Right lobe of liver (tissue), 6 donors: ENCODE measurements at regions not wholly inside any gene's neighbourhood (a gene's known extent, or its start where the extent isn't known, plus 50 kb on each side); places are given as distances from the start of the nearest gene placed in this dataset.

Experiments
- ATAC-seq, 4 donors: fragments of 200-7000 bp; cut with Tn5 transposase; one replicate each; pipeline ENCODE4 v1.9.1; 2020; ENCODE audit warnings: mild to moderate bottlenecking in 4 of 4, moderate library complexity in 4 of 4
- DNase-seq, 3 donors: peaks; one replicate each; pipeline ENCODE4 v3.0.0-alpha.2; 2020
- H3K27ac ChIP-seq, 3 donors: fragments of 200-600 bp; one replicate each; pipeline ENCODE4 v1.8.0; 2022
- H3K27me3 ChIP-seq, 2 donors: fragments of 200-600 bp; one replicate each; pipeline ENCODE4 v1.8.0; 2022
- H3K36me3 ChIP-seq, 4 donors: fragments of 200-600 bp; sonication (generic) in 1 of 4; one replicate each; pipeline versions ENCODE4 v1.5.1 to v1.8.0; 2017 to 2022; ENCODE audit warnings: control low read depth in 1 of 4
- H3K4me1 ChIP-seq, 4 donors: fragments of 200-600 bp; sonication (generic) in 1 of 4; one replicate each; pipeline versions ENCODE4 v1.5.1 to v1.8.0; 2017 to 2022; ENCODE audit warnings: control low read depth in 1 of 4
- H3K4me3 ChIP-seq, 3 donors: fragments of 200-600 bp; one replicate each; pipeline ENCODE4 v1.8.0; 2022
- H3K9me3 ChIP-seq, 4 donors: fragments of 200-600 bp; sonication (generic) in 1 of 4; one replicate each; pipeline versions ENCODE4 v1.5.1 to v1.8.0; 2017 to 2022; ENCODE audit warnings: control low read depth in 1 of 4
- POLR2A ChIP-seq: fragments of 450-650 bp; IDR thresholded peaks from one replicate; pipeline ENCODE4 v1.6.1; 2017; ENCODE audit warnings: antibody characterized with exemption, mild to moderate bottlenecking
- WGBS: methylation state at CpG from one replicate; pipeline ENCODE4 v1.1.6; 2018; ENCODE audit warnings: low coverage, low lambda C conversion rate; ENCODE audit not compliant: insufficient coverage; ENCODE audit errors: missing lambda C conversion rate; 5-methylcytosine and 5-hydroxymethylcytosine counted together
- intact Hi-C, 2 donors: fragments of 100-400 bp; cut with DNase I; formaldehyde crosslinking; loops; one replicate each; pipeline versions ENCODE4 v1.11.2 to v1.14.1; 2022
- TF ChIP-seq, protein P1 (sequence below), 4 donors: fragments of 200-600 bp in 3 of 4; fragments of 450-650 bp in 1 of 4; IDR thresholded peaks; one replicate each; pipeline versions ENCODE4 v1.5.1 to v1.8.0; 2016 to 2022; ENCODE audit warnings: antibody characterized with exemption in 4 of 4, mild to moderate bottlenecking in 2 of 4
- donor health status: DM: no; HTN: yes; CAD: no.
- donor health status: DM: no; HTN: no; CAD: no.
- donor health status: DM: no; HTN: no; CAD: no.
- donor health status: DM: no; HTN: yes; CAD: no.
- donor health status: DM: no; HTN: yes; CAD: no.

GRCh38 chr2:103144837-103145236, 383.0 kb downstream of the TMEM182 start:
- intact Hi-C loops: no loop called here
- DNase-seq (no peak), ATAC-seq (no peak)
- no peak overlapping the region for H3K27ac ChIP-seq
- H3K27me3 ChIP-seq: no peaks in the 10 kb centered on the region
- H3K4me1 ChIP-seq: no peaks in the 10 kb centered on the region
- no peak overlapping the region for H3K4me3 ChIP-seq
- TF ChIP-seq, protein P1, sequence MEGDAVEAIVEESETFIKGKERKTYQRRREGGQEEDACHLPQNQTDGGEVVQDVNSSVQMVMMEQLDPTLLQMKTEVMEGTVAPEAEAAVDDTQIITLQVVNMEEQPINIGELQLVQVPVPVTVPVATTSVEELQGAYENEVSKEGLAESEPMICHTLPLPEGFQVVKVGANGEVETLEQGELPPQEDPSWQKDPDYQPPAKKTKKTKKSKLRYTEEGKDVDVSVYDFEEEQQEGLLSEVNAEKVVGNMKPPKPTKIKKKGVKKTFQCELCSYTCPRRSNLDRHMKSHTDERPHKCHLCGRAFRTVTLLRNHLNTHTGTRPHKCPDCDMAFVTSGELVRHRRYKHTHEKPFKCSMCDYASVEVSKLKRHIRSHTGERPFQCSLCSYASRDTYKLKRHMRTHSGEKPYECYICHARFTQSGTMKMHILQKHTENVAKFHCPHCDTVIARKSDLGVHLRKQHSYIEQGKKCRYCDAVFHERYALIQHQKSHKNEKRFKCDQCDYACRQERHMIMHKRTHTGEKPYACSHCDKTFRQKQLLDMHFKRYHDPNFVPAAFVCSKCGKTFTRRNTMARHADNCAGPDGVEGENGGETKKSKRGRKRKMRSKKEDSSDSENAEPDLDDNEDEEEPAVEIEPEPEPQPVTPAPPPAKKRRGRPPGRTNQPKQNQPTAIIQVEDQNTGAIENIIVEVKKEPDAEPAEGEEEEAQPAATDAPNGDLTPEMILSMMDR (IDR thresholded peaks at IDR 0.05): no peak
- no peak for TF ChIP-seq POLR2A
- H3K36me3 ChIP-seq: no peaks in the 10 kb centered on the region
- H3K9me3 ChIP-seq: no peaks in the 10 kb centered on the region
- WGBS: 0% methylated on average over 1 of the region's 1 CpG

GRCh38 chr2:103145739-103146138, 383.9 kb downstream of the TMEM182 start:
- 64% methylated on average over 1 of the region's 1 CpG for WGBS
- no peaks in the 10 kb centered on the region for H3K36me3 ChIP-seq
- no peak overlapping the region for H3K4me3 ChIP-seq
- H3K4me1 ChIP-seq: no peaks in the 10 kb centered on the region
- TF ChIP-seq, protein P1 (IDR thresholded peaks at IDR 0.05): no peak
- no peak for TF ChIP-seq POLR2A
- DNase-seq (no peak), ATAC-seq (no peak)
- intact Hi-C loops: no loop called here
- H3K27ac ChIP-seq: no peak overlapping the region
- H3K9me3 ChIP-seq: no peaks in the 10 kb centered on the region
- H3K27me3 ChIP-seq: no peaks in the 10 kb centered on the region

DNA sequence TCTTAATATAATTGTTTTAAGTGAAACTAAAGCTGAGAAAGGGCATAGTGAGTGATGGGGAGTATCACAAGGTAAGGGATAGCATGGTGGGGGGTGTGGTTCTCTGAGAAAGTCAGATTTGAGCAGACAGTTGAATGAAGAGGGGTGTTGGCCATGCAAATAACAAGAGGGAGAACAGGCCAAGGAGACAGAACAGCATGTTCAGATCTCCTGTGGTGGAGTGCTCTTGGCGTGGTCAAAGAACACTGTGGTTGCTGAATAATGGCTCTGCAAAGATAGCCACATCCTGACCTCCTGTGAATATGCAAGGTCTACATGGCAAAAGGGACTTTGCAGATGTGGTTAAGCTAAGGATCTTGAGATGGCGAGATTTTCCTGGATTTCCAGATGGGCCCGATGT, 389.2 kb downstream of the TMEM182 start:
- no peak overlapping the region for H3K4me3 ChIP-seq
- WGBS: 64% methylated on average over 3 of the region's 3 CpGs

DNA sequence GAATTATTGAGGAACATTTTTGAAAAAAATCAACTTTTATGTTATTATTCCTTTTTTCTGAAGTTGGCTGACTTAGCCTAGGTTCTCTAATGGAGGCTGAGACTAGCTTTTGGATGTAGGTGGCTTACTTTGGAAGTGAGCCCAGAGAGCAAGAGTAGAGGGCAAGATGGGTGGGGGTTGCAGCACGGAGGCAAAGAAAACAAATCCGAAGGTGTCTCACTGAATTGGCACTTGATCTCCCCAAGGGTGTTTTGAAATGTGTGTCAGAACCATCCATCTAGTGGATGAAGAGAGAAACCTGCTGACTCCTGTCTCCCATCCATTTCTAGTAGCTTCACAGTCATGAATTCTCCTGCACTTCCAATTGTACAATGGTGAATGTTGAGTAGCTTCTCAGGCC, 390.7 kb downstream of the TMEM182 start:
- no peaks in the 10 kb centered on the region for H3K27me3 ChIP-seq
- 19% methylated on average over 2 of the region's 2 CpGs for WGBS
- no peaks in the 10 kb centered on the region for H3K36me3 ChIP-seq
- DNase-seq (no peak), ATAC-seq (no peak)
- intact Hi-C loops: no loop called here
- H3K4me3 ChIP-seq: no peak overlapping the region
- H3K27ac ChIP-seq: no peak overlapping the region
- no peaks in the 10 kb centered on the region for H3K4me1 ChIP-seq
- H3K9me3 ChIP-seq: no peaks in the 10 kb centered on the region
- TF ChIP-seq, protein P1 (IDR thresholded peaks at IDR 0.05): no peak
- TF ChIP-seq POLR2A: no peak

More for the DNA sequence above, 389.2 kb downstream of the TMEM182 start:
- DNase-seq (no peak), ATAC-seq (no peak)
- H3K4me1 ChIP-seq: no peaks in the 10 kb centered on the region
- no peaks in the 10 kb centered on the region for H3K27me3 ChIP-seq
- intact Hi-C loops: no loop called here
- H3K36me3 ChIP-seq: no peaks in the 10 kb centered on the region
- TF ChIP-seq POLR2A: no peak
- TF ChIP-seq, protein P1 (IDR thresholded peaks at IDR 0.05): no peak
- H3K27ac ChIP-seq: no peak overlapping the region
- no peaks in the 10 kb centered on the region for H3K9me3 ChIP-seq
